NCI-H2107 treated with DMSO at 0.1 percent for 48 hours (cell line): ENCODE measurements at regions not wholly inside any gene's neighbourhood (a gene's known extent, or its start where the extent isn't known, plus 50 kb on each side); places are given as distances from the start of the nearest gene placed in this dataset.

ENCODE experiments used
- DNase-seq: peaks from one replicate; lab custom pipeline; 2025; ENCODE audit not compliant: unreplicated experiment; lab: John Stamatoyannopoulos, UW

DNA sequence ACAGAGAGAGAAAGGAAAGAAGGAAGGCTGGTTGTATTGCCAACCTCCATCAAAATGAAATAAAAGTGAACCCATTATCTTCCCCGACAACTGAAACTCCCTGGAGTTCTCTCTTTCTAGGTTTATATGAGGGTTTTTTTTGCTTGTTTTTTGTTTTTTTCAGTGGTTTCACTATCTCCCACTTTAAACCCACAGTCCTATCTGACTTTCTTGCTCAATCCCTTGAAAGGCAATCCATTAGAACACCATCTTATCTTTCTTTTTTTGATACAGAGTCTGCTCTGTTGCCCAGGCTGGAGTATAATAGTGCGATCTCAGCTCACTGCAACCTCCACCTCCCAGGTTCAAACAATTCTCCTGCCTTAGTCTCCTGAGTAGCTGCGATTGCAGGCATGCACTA lies 158.0 kb upstream of the MIR17HG start:
- DNase-seq, result no peak

DNA sequence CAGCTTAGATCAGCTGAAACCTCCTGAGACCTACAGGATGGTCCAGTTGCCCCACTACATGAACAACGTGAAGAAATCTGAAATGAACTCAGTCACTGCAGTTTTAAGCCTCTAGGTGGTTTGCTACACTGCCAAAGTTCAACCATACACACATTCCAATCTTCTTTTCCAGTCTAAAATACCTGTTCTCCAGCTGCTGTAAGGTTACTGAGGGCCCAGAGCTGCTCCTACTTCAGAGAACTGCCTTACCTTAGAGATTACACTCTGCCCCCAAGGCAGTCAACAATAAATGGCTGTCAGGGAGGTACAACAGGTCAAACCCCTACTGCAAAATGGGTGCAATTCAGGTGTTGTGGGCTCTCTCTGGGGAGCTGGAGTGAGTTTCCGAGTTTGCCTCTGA lies 154.1 kb upstream of the MIR17HG start:
- DNase-seq, result no peak

DNA sequence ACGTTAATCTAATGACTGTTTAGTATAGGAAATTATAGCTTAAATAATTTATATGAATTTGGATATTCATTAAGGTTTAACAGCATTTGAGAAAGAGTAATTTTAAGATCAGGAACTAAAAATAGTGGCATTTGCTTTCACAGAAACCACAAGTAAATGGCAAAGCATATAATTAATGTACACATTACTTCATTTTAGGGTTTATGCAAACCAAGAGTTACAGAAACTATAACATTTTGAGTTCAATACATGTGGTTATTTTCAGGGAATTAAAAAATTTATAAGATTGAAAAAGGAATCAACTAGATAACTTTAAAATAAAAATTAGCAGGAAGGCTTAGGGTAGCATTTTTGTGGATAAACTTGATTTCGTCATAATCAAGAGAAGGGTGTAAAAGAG lies 151.7 kb upstream of the MIR17HG start:
- DNase-seq, result no peak

DNA sequence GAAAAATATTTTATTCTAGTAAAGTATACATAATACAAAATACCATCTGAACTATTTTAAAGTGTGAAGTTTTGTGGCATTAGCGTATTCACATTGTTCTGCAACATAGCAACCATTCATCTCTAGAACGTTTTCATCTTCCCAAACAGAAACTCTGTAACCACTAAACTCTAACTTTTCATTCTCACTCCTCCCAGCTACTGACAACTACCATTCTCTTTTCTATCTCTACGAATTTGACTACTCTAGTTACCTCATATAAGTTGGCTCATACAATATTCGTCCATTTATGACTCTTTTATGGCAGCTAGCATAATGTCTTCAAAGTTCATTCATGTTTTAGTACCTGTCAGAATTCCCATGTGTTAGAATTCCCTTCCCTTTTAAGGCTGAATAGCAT lies 150.5 kb upstream of the MIR17HG start:
- no peak for DNase-seq

DNA sequence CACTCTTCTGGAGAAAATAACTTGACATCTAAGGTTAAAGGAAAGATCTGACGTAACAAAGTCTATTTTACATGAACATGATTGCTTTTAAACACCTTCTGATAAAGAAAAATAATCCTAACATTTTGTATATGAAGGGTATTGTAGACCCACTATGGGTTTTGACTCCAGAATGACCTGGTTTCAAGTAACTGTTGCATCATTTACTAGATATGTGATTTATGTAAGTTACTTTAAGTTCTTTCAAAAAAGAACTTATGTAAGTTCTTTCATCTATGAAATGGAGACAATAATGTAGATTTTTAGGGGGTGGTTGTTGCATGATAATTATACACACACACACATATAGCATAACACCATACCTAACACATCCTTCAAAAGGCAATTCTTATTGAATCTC lies 147.6 kb upstream of the MIR17HG start:
- no peak for DNase-seq

DNA sequence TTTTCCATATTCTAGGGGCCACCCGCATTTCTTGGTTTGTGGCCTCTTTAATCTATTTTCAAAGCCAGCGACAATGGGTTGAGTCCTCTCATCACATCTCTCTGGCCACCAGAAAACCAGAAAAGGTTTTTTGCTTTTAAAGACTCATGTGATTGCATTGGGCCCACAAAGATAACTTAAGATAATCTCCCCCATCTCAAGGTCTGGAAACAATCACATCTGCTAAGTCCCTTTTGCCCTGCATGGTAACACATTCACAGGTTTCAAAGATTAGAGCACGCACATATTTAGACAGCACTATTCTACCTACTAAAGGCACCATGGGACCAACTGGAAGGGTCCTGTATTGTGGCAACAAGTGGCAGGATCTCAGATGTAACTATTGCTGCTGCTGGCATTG lies 147.0 kb upstream of the MIR17HG start:
- DNase-seq, result no peak

DNA sequence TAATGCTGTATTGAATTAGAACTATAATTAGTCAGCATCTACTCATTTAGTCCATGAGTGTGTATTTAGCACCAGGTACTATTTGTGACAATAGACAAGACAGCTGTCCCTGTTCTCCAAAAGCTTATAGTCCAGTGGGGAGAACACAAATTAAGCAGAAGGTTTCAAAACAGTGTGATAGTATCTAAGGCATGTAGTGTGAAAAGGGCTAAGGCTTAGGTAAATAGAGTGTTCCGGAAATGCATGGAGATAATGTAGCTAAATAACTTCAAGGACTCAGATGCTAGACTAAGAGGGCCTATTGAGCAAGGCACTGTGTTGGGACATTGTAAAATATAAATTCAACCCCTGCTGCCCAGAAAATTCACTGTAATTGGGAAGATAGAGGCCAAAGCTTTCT lies 144.1 kb upstream of the MIR17HG start:
- no peak for DNase-seq

DNA sequence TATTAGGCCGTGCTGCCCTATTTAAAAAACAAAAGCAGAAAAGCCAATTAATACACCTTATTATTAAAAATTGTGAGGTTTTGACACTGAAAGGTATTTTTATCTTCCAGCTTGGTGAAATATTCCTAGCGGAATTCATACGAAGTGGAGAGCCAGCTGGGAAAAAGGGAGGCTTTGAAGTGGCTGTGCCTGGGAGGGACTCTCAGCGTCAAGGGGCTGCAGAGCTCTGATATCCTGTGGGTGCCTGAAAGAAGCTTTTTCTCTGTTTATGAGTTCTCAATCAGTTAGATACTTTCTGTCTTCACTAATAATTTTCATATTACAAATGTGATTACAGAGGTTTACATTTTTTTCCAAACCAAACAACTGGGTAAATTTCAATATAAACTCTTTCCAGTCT lies 140.2 kb upstream of the MIR17HG start:
- no peak for DNase-seq

DNA sequence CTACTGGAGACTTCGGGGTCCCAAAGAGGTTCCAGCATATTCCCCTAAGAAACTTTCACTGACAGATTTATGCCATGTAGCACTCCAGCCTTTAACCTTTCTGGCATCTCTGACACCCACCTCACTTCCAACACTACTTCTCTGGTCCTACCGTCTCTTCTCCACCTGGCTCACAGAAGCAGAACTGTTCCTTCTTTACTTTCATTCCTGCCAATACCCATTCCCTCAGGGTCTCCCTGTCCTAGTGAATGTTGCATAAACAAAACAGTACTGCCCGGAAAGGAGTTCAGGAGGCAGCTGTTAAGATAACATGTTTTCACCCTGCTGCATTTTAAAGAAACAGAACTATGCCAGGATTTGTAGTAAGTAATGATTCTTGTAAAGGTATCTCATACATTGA lies 136.0 kb upstream of the MIR17HG start:
- DNase-seq, result no peak

DNA sequence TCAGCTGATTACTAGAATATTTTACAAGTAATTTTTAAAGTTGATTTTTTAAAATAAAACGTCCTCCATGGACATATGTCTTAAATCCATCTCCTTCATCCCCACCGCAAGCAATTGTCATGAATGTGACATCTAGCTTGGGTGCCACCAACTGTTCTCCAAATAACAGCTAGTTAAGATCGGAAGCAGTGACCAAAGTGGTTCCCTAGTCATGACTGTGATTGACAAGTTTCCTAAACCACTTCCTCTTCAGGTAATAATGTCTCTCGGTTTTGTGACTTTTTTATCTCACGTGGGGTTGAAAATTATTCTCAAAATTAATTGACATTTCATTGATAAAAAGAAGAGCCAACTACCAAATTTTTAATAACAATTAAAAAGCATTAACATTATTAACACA lies 135.3 kb upstream of the MIR17HG start:
- DNase-seq, result no peak

DNA sequence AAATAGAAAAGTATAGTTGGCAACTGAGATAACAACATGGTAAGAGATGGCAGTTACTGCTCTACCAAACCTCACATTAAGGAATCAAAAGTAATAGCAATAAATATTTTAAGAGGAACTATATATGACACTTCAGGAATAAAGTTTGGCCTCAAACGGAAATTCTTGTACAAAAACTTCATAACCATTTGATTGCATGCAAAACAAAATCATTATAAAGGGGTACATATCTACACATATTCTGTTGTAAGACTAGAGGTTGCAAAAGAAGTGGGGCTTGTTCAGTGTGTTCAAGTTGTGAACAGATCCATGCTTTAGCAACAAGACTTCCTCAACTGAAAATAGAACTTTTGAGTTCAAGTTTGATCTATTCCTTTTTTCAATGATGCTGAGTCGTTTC lies 133.5 kb upstream of the MIR17HG start:
- DNase-seq, result no peak

DNA sequence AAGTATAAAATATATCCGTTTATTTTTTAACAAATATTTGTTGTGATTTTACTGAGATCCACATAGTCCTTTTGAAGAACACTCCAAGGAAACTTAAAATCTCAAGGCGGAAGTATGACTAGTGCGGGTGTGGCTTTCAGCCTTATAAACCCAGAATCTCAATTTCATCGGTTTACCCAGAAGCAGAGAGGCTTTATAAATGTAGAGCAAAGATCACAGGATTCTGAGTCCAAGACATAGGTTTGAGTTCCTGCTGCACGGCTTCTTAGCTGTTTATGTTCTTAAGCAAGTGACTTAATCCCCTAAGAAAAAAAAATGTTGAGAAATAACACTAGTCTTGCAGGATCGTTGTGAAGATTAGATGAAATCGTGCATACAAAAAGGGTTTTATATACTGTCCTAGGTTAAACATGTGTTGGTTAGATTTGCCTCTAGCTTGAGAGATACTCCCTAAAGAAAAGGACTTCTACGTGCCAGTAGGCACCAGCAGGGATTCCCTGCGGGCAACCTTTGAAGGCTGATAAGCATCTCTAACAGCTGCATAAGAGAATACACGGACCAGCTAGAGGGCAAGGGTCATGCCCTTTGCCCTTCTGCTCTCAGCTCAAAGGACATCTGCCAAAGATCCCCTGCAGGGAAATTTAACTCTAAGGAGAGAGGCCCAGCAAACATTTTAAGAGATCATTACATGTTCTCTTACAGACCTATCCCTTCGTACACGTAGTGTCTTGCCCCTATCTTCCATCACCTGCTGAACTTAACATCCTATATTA lies 130.4 kb upstream of the MIR17HG start:
- no peak for DNase-seq

DNA sequence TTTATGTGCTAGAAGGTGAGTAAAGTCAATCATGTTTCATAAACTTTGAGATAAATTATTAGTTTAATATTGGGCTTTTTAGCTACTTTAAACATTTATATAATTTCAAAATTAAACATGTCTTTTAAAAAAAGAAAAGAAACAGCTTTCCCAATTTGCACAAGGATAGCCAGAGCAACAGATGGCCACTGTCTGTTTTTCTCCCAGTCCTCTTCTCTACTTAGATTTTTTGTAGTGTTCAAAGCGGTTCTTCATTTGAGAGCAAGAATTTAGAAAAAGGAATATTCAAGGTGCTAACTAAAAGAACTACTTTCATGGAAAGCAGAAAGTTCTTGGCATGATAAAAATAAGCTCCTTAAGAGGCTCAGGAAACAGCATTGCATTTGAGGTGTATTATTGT lies 128.3 kb upstream of the MIR17HG start:
- DNase-seq, result no peak

DNA sequence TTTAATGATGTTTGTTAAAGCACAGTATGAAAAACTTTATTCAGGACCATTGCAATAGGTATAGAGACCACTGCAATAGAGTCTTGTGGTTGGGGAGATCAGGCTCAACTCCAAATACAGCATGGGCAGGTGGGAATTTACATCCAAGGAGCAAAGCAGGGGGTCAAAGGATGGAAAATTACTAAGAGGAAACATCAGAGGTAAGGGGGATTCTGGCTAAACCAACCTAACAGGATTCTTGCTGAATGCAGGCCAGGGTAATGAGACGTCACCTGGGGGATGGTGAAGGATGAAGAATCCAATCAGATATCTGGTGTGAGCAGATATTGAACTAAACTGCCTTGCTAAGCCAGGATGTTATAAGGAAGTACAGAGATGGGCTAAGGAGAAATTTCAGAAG lies 126.6 kb upstream of the MIR17HG start:
- DNase-seq, result no peak

DNA sequence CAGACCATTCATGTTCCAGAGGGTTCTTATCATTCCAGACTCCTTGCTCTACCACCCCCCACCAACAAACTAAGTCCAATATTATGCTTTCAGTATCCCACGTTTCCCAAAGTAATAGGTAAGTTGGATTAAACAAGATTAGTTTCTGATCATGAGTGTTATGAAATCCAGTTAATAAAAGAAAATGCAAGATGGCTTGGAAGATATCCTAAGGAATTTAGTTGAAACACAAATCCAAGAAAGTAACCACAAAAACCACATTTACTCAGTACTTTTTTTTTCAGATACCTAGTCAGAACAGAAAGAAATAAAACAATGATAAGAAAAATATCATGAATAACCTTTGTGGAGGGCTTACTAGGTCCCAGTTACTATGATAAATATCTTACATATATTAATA lies 119.4 kb upstream of the MIR17HG start:
- no peak for DNase-seq

DNA sequence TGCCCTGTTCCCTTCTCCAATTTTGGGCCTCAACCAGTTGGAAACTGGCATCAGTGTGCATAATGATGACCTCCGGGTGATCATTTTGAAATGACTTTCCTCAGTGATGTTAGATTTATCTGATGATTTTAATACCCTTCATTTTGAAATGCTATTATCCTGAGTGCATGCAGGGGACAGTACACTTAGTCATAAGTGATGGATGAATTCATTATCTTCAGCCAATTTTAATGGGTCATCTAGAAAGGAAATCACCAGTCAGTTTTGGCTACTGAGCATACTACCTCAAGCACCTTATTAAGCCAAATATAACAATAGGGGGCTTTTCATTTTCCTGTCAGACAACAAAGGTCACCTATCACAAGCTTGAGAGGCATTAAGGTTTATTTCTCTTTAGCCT lies 118.5 kb upstream of the MIR17HG start:
- DNase-seq, result no peak

DNA sequence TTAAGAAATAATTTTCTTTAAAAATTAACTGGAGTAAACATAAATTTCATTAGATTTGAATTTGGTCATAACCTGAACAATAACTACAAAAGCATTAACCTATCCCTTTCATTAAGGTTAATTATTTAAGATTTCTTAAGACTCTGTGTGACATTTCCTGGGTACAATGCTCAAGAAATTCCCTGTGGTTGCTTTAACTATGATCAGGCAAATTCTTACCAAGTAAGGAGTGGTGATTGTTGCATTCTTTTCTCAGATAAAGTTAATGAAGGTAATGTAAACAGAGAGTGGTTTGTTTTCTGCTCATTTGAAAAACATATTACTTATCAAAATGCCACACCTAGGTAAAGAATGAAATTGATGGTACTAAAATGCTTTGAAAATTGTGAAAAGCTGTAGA lies 114.8 kb upstream of the MIR17HG start:
- no peak for DNase-seq

DNA sequence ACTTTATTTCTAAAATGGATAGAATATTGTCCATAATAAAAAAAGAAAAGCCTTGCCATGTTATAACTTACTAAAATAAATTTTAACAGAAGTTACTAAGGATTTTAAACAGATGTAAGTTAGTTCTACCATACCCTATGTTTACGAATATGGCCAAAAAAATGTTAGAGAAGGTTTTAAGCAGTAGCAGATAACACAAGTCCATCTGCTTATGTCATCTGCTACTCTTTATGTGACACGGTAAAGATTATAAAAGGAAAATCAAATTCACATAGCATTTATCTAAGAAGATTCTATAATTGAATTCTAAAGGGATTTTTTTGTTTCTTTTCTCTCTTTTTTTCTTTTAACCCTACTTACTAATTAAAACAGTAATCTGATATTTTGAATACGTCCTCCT lies 114.2 kb upstream of the MIR17HG start:
- no peak for DNase-seq

DNA sequence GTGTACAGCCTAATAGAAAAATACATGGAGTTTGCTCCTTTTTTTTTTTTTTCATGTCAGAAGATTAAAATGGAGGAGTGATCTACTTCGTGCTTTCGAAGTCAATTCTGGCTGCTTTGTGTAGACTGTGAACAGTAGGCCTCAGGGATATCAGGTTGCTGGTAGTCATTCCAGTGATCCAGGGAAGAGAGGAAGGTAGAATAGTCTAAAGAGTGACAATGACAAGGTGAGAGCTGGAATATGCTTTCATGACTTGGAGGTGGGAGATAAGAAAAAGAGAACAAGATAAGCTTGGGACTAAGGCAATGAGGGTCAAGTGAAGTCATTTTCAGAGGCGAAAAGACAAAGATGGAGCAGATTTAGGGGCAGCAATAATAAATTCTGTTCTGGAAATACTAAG lies 111.3 kb upstream of the MIR17HG start:
- no peak for DNase-seq

DNA sequence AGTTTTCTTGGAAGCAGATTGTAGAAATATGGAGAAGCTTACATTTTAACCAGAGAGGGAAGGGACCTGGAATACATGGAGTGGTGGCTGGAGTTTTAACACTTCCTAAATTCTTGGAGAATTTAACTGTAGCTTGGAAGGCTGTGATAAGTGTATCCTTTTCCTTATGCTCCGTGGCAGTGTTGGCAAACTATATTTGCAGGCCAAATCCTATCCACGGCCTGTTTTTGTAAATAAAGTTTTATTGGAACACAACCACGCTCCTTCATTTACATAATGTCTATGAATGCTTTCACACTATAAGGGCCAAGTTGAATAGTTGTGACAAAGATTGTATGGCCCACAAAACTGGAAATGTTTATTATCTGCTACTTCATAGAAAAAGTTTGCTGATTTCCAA lies 110.6 kb upstream of the MIR17HG start:
- no peak for DNase-seq

DNA sequence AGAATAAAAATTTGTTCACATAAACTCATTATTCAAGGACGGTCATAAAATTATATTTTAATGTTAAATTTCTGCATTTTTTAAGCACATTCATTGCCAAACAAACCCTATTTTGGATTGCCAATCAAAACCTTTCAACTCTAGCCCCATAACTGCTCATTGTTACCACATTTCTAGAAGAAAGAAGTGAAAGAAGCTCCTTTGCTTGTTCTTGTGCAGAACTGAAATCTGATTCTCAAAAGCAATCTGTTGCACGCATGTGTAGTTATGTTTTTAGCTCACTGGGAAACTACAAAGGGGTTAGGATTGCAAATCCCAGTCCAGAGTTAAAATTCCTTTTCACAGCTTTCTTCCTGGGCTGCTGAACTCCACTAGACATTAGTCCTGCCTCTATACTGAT lies 109.5 kb upstream of the MIR17HG start:
- no peak for DNase-seq

DNA sequence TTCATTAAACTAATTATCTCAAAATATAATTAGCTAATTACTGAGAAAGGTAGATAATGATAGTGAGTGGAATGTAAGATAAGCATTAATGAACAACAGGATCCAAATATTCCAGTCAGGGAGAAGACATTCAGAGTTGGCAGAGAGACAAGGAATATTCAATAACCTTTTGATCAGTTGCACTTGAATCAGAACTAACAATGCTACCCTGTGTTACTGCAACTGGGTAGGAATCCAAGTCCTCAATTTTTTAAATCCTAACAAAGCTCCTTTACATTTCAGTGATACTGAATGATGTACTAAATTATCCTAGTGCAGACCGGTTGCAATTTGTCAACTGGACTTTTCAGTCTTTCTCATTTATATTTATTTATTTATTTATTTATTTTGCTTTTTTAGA lies 107.1 kb upstream of the MIR17HG start:
- DNase-seq, result no peak

DNA sequence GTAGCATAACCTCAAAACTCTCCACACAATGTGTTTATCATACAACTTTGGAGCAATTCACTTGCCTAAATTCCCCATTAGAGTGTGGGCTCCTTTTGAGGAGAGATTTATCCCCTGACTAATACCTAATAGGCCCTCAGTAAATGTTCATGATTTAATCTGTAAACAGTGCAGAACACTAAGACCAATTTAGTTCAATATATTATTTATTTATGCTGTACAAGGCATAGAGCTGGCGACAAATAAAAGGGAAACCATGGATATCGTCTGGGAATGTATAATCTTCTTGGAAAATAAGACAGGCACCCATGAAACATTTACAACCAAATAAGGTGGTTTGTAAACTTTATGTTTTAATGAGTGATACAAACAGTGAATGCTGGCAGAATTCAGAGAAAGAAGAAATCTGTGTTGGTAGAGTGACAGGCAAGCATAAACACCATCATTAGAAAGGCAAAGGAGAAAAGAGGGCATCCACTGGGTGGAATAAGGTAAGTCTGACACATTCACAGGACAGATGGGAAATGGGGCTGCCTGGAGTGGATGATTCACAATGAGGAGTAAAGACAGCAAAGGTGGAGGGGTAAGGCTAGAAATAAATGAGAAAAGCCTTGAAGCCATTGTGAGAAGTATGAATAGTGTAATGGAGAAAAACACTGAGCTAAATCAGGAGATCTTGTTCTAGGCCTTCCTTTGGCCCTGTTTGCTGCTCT lies 106.1 kb upstream of the MIR17HG start:
- no peak for DNase-seq
